DMS79 treated with DMSO at 0.1 percent for 48 hours (cell line): ENCODE measurements at regions not wholly inside any gene's neighbourhood (a gene's known extent, or its start where the extent isn't known, plus 50 kb on each side); places are given as distances from the start of the nearest gene placed in this dataset.

Experiments
- DNase-seq: peaks from one replicate; lab custom pipeline; 2025; lab: John Stamatoyannopoulos, UW

- DNase-seq, result peak; percentile 42
These were observed 115.7 kb upstream of the HIVEP3 start for GRCh38 chr1:42034426-42034825.

GRCh38 chr1:42033629-42034028 is 114.9 kb upstream of the HIVEP3 start:
- DNase-seq, result no peak

GRCh38 chr1:42017730-42018129 is 99.0 kb upstream of the HIVEP3 start:
- DNase-seq, result no peak

- DNase-seq, result no peak
These were observed 98.5 kb upstream of the HIVEP3 start for GRCh38 chr1:42017259-42017658.

GRCh38 chr1:42014823-42015222 is 96.1 kb upstream of the HIVEP3 start:
- DNase-seq, result no peak

- no peak for DNase-seq
These were observed 95.3 kb upstream of the HIVEP3 start for GRCh38 chr1:42013881-42014470.

- no peak for DNase-seq
These were observed 94.1 kb upstream of the HIVEP3 start for GRCh38 chr1:42012852-42013251.

GRCh38 chr1:42010381-42010780 is 91.7 kb upstream of the HIVEP3 start:
- DNase-seq, result no peak

- DNase-seq, result no peak
These were observed 89.5 kb upstream of the HIVEP3 start for GRCh38 chr1:42008264-42008663.

GRCh38 chr1:42006836-42007235 is 88.1 kb upstream of the HIVEP3 start:
- DNase-seq, result no peak

- DNase-seq, result no peak
These were observed 87.4 kb upstream of the HIVEP3 start for GRCh38 chr1:42006093-42006492.

- DNase-seq, result no peak
These were observed 86.8 kb upstream of the HIVEP3 start for GRCh38 chr1:42005530-42005929.

GRCh38 chr1:42004860-42005259 is 86.1 kb upstream of the HIVEP3 start:
- DNase-seq, result no peak

- no peak for DNase-seq
These were observed 85.6 kb upstream of the HIVEP3 start for GRCh38 chr1:42004322-42004721.

GRCh38 chr1:42003433-42003832 is 84.7 kb upstream of the HIVEP3 start:
- DNase-seq, result peak; percentile 98

GRCh38 chr1:42002220-42002619 is 83.5 kb upstream of the HIVEP3 start:
- DNase-seq, result no peak

- no peak for DNase-seq
These were observed 82.0 kb upstream of the HIVEP3 start for GRCh38 chr1:42000766-42001165.

GRCh38 chr1:41999884-42000283 is 81.2 kb upstream of the HIVEP3 start:
- DNase-seq, result no peak

- DNase-seq, result no peak
These were observed 79.5 kb upstream of the HIVEP3 start for GRCh38 chr1:41998250-41998649.

GRCh38 chr1:41997153-41997552 is 78.4 kb upstream of the HIVEP3 start:
- DNase-seq, result no peak

GRCh38 chr1:41995441-41996130 is 76.9 kb upstream of the HIVEP3 start:
- no peak for DNase-seq

- no peak for DNase-seq
These were observed 75.6 kb upstream of the HIVEP3 start for GRCh38 chr1:41994195-41994894.

- DNase-seq, result no peak
These were observed 64.7 kb upstream of the HIVEP3 start for GRCh38 chr1:41983451-41983850.
